HepG2 (cell line): ENCODE measurements at regions not wholly inside any gene's neighbourhood (a gene's known extent, or its start where the extent isn't known, plus 50 kb on each side); places are given as distances from the start of the nearest gene placed in this dataset.

Experiments
- ATAC-seq: fragments of 200-7000 bp; cut with Tn5 transposase; 3 replicates; pipeline ENCODE4 v1.9.1; 2020; ENCODE audit warnings: mild to moderate bottlenecking, moderate library complexity
- BruUV-seq: library from RNA; stranded (reverse); fragments of 400-500 nt; replicated peaks from 2 replicates; lab custom pipeline; 2021; lab: Mats Ljungman, UMichigan
- CTCF ChIA-PET: fragments of 300-600 bp; formaldehyde crosslinking; extraction: SDS; loops from one replicate; lab custom pipeline; 2021; ENCODE audit warnings: low total read pairs, inconsistent platforms, low intra/inter-chr PET ratio; lab: Yijun Ruan, JAX
- POLR2A ChIA-PET: fragments of 350-600 bp; sonication (Branson Sonifier 250); formaldehyde crosslinking; loops from one replicate; lab custom pipeline; 2020; ENCODE audit warnings: antibody characterized with exemption, inconsistent platforms; lab: Yijun Ruan, JAX
- DNase-seq: peaks from one replicate; pipeline ENCODE4 v3.0.0-alpha.2; 2015; ENCODE audit warnings: low spot score
- FAIRE-seq: peaks from 3 replicates; lab custom pipeline; 2011; peaks lifted over from hg19 to GRCh38; lab: Jason Lieb, UNC
- H2AFZ ChIP-seq: one replicate; pipeline ENCODE4 v1.6.1; 2011; ENCODE audit warnings: low read length, inconsistent platforms
- H3K27ac ChIP-seq: fragments of 300-600 bp; 3 replicates; pipeline ENCODE4 v1.8.0; 2011; ENCODE audit warnings: mixed run types, mild to moderate bottlenecking, mixed read lengths, low read length, inconsistent platforms; ENCODE audit not compliant: insufficient read depth; ENCODE audit errors: extremely low read length
- H3K27me3 ChIP-seq, 2 experiments: fragments of 200-600 bp in 1 of 2; 2 replicates in 1 of 2; 3 replicates in 1 of 2; pipeline versions ENCODE4 v1.6.0 to v1.8.0; 2011; ENCODE audit warnings: low read length in 2 of 2, mild to moderate bottlenecking in 2 of 2, moderate library complexity in 2 of 2, inconsistent platforms in 1 of 2; ENCODE audit not compliant: insufficient read depth in 2 of 2, control insufficient read depth in 1 of 2
- H3K36me3 ChIP-seq, 2 experiments: fragments of 200-600 bp in 1 of 2; replicated peaks in 1 of 2; 2 replicates in 1 of 2; 3 replicates in 1 of 2; pipeline versions ENCODE4 v1.5.1 to v1.8.0; 2011; ENCODE audit warnings: low read length in 2 of 2, inconsistent platforms in 1 of 2; ENCODE audit not compliant: insufficient read depth in 2 of 2, control insufficient read depth in 1 of 2
- H3K4me1 ChIP-seq: 2 replicates; pipeline ENCODE4 v1.5.1; 2012; ENCODE audit warnings: low read length, inconsistent platforms; ENCODE audit not compliant: insufficient read depth
- H3K4me2 ChIP-seq: 2 replicates; pipeline ENCODE4 v1.6.0; 2011; ENCODE audit warnings: low read depth, low read length, inconsistent platforms
- H3K4me3 ChIP-seq, 3 experiments: fragments of 200-600 bp in 1 of 3; sonication (generic), shearing (Covaris generic) in 1 of 3; replicated peaks in 1 of 3; 2 replicates each; pipeline ENCODE4 v1.5.1; 2011 to 2016; ENCODE audit warnings: low read length in 3 of 3, inconsistent platforms in 2 of 3, low read depth in 2 of 3, mild to moderate bottlenecking in 2 of 3, control low read depth in 1 of 3, mixed read lengths in 1 of 3; ENCODE audit not compliant: insufficient read depth in 1 of 3
- H3K79me2 ChIP-seq: one replicate; pipeline ENCODE4 v1.6.1; 2011; ENCODE audit warnings: low read length, inconsistent platforms; ENCODE audit not compliant: insufficient read depth
- H3K9ac ChIP-seq: 2 replicates; pipeline ENCODE4 v1.6.0; 2011; ENCODE audit warnings: mild to moderate bottlenecking, low read depth, low read length, inconsistent platforms; ENCODE audit not compliant: insufficient read depth
- H3K9me3 ChIP-seq: 2 replicates; pipeline ENCODE4 v1.5.1; 2012; ENCODE audit warnings: mild to moderate bottlenecking, low read length
- H4K20me1 ChIP-seq: 2 replicates; pipeline ENCODE4 v1.6.0; 2011; ENCODE audit warnings: inconsistent platforms, mild to moderate bottlenecking, low read length, moderate library complexity; ENCODE audit not compliant: insufficient read depth
- KLF16 ChIP-seq, 2 experiments: sonication (generic) in 1 of 2; formaldehyde crosslinking in 1 of 2; IDR thresholded peaks; 2 replicates each; pipeline versions ENCODE4 v1.6.1 to v1.8.0; 2016 to 2023; ENCODE audit warnings: missing genetic modification reagents in 2 of 2, missing compliant biosample characterization in 1 of 2
- NFE2L2 ChIP-seq: fragments of 150-350 bp; IDR thresholded peaks from 2 replicates; pipeline ENCODE4 v1.6.1; 2014; ENCODE audit warnings: low read length
- NPAS2 ChIP-seq: sonication (generic); formaldehyde crosslinking; IDR thresholded peaks from 2 replicates; pipeline ENCODE4 v1.8.0; 2022; ENCODE audit warnings: mild to moderate bottlenecking, missing genetic modification reagents, borderline replicate concordance
- RBFOX2 ChIP-seq: fragments of 200-400 bp; formaldehyde crosslinking; IDR thresholded peaks from 2 replicates; pipeline ENCODE4 v1.6.1; 2017; ENCODE audit warnings: low read depth, mild to moderate bottlenecking, low read length
- TOE1 ChIP-seq: sonication (generic); formaldehyde crosslinking; IDR thresholded peaks from 2 replicates; pipeline ENCODE4 v1.4.0; 2020; ENCODE audit warnings: mild to moderate bottlenecking, missing genetic modification reagents
- TRAFD1 ChIP-seq: sonication (generic); formaldehyde crosslinking; IDR thresholded peaks from 2 replicates; pipeline ENCODE4 v1.5.1; 2020; ENCODE audit warnings: missing genetic modification reagents, mild to moderate bottlenecking, borderline replicate concordance
- ZFP90 ChIP-seq: sonication (generic); formaldehyde crosslinking; IDR thresholded peaks from 2 replicates; pipeline ENCODE4 v1.8.0; 2022; ENCODE audit warnings: missing genetic modification reagents, mild to moderate bottlenecking, inconsistent platforms, borderline replicate concordance
- ZNF180 ChIP-seq: sonication (generic); formaldehyde crosslinking; IDR thresholded peaks from 2 replicates; pipeline ENCODE4 v1.4.0; 2020; ENCODE audit warnings: low read depth, missing genetic modification reagents, borderline replicate concordance
- ZNF235 ChIP-seq: sonication (generic); formaldehyde crosslinking; IDR thresholded peaks from 2 replicates; pipeline ENCODE4 v1.8.1; 2023; ENCODE audit warnings: mild to moderate bottlenecking, missing genetic modification reagents, borderline replicate concordance
- ZNF44 ChIP-seq: sonication (generic); formaldehyde crosslinking; IDR thresholded peaks from 2 replicates; pipeline ENCODE4 v1.5.1; 2020; ENCODE audit warnings: mild to moderate bottlenecking, missing genetic modification reagents
- WGBS: methylation state at CpG from one replicate; pipeline ENCODE4 v1.1.6; 2017; ENCODE audit warnings: low lambda C conversion rate; 5-methylcytosine and 5-hydroxymethylcytosine counted together
- in situ Hi-C: cut with HindIII; loops from 2 replicates; pipeline ENCODE4 v1.10.0; 2017; ENCODE audit warnings: low pct_unique_long_range_greater_than_20kb; ENCODE audit not compliant: extremely low pct_ligation_motif_present
- intact Hi-C: fragments of 100-400 bp; cut with micrococcal nuclease; formaldehyde crosslinking; loops from one replicate; pipeline ENCODE4 v1.10.0; 2022; ENCODE audit not compliant: unreplicated experiment
- TF ChIP-seq, protein P1 (sequence below), 2 experiments: sonication (generic) in 1 of 2; formaldehyde crosslinking in 1 of 2; IDR thresholded peaks; 2 replicates each; pipeline versions ENCODE4 v1.5.1 to v1.6.1; 2011 to 2020; ENCODE audit warnings: borderline replicate concordance in 1 of 2, low read depth in 1 of 2, low read length in 1 of 2, mild to moderate bottlenecking in 1 of 2, missing genetic modification reagents in 1 of 2, moderate library complexity in 1 of 2
- TF ChIP-seq, protein P2 (sequence below): sonication (generic); formaldehyde crosslinking; IDR thresholded peaks from 2 replicates; pipeline ENCODE4 v1.5.1; 2020; ENCODE audit warnings: mild to moderate bottlenecking, missing genetic modification reagents

DNA sequence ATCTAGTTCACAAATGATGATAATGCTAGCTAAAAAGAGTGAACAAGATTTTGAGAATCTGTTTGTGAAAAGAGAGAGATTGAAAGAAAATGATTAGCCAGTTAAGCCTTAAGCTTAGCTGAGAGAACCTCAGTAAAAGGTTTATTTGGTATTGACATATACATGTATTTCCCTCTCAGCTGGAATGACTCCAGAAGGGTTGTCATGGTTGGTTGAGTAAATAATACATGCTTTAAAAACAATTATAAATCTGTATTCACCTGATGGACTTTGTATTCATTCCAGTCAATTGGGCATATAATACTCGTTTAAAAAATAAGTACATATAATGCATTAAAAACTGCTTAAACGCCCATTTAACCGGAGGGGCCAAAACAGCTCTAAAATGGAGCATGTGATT lies 181.4 kb downstream of the GRB14 start:
- in situ Hi-C loops: no loop called here
- H3K36me3 ChIP-seq: no peaks in the 10 kb centered on the region
- no peak for TF ChIP-seq KLF16 (CRISPR knock-in tag; IDR thresholded peaks at IDR 0.05)
- no peak for TF ChIP-seq RBFOX2
- no peak for TF ChIP-seq ZFP90
- TF ChIP-seq NFE2L2: no peak
- no peak for TF ChIP-seq TOE1 (CRISPR knock-in tag)
- TF ChIP-seq ZNF180: no peak
- no peak for TF ChIP-seq NPAS2 (CRISPR knock-in tag)
- no peak for TF ChIP-seq TRAFD1 (CRISPR knock-in tag)
- TF ChIP-seq, protein P1, sequence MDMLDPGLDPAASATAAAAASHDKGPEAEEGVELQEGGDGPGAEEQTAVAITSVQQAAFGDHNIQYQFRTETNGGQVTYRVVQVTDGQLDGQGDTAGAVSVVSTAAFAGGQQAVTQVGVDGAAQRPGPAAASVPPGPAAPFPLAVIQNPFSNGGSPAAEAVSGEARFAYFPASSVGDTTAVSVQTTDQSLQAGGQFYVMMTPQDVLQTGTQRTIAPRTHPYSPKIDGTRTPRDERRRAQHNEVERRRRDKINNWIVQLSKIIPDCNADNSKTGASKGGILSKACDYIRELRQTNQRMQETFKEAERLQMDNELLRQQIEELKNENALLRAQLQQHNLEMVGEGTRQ (IDR thresholded peaks at IDR 0.05; ENCODE audit: low read depth, low read length): no peak
- TF ChIP-seq, protein P1 (CRISPR knock-in tag; IDR thresholded peaks at IDR 0.05; ENCODE audit: borderline replicate concordance): no peak
- no peak for TF ChIP-seq ZNF235 (CRISPR knock-in tag)
- no peak for TF ChIP-seq ZNF44 (CRISPR knock-in tag)
- TF ChIP-seq, protein P2, sequence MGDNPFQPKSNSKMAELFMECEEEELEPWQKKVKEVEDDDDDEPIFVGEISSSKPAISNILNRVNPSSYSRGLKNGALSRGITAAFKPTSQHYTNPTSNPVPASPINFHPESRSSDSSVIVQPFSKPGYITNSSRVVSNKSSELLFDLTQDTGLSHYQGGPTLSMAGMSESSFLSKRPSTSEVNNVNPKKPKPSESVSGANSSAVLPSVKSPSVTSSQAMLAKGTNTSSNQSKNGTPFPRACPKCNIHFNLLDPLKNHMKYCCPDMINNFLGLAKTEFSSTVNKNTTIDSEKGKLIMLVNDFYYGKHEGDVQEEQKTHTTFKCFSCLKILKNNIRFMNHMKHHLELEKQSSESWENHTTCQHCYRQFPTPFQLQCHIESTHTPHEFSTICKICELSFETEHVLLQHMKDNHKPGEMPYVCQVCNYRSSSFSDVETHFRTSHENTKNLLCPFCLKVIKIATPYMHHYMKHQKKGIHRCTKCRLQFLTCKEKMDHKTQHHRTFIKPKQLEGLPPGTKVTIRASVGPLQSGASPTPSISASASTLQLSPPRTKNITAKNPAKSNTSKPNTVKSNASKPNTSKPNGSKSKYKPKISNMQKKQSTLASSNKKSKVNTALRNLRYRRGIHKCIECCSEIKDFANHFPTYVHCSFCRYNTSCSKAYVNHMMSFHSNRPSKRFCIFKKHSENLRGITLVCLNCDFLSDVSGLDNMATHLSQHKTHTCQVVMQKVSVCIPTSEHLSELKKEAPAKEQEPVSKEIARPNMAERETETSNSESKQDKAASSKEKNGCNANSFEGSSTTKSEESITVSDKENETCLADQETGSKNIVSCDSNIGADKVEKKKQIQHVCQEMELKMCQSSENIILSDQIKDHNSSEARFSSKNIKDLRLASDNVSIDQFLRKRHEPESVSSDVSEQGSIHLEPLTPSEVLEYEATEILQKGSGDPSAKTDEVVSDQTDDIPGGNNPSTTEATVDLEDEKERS: no peak
- TF ChIP-seq, all 625 proteins: peak for 0
- FAIRE-seq: no peak
- no TSS peak for BruUV-seq
- no peak overlapping the region for H3K4me2 ChIP-seq
- no peaks in the 10 kb centered on the region for H3K9me3 ChIP-seq
- ATAC-seq: no peak
- H3K4me1 ChIP-seq: no peaks in the 10 kb centered on the region
- WGBS: 9% methylated on average over 3 of the region's 3 CpGs
- H4K20me1 ChIP-seq: no peaks in the 10 kb centered on the region
- ChIA-PET CTCF (no interaction called here), POLR2A (no interaction called here)
- intact Hi-C loops: no loop called here
- no peak overlapping the region for H2AFZ ChIP-seq
- no peaks in the 10 kb centered on the region for H3K27me3 ChIP-seq
- H3K4me3 ChIP-seq: no peak overlapping the region
- H3K79me2 ChIP-seq: no peaks in the 10 kb centered on the region
- no peak for DNase-seq
- H3K27ac ChIP-seq: no peak overlapping the region
- no peak overlapping the region for H3K9ac ChIP-seq
